ENCODE measurements at regions not wholly inside any gene's neighbourhood (a gene's known extent, or its start where the extent isn't known, plus 50 kb on each side); places are given as distances from the start of the nearest gene placed in this dataset.

DNA sequence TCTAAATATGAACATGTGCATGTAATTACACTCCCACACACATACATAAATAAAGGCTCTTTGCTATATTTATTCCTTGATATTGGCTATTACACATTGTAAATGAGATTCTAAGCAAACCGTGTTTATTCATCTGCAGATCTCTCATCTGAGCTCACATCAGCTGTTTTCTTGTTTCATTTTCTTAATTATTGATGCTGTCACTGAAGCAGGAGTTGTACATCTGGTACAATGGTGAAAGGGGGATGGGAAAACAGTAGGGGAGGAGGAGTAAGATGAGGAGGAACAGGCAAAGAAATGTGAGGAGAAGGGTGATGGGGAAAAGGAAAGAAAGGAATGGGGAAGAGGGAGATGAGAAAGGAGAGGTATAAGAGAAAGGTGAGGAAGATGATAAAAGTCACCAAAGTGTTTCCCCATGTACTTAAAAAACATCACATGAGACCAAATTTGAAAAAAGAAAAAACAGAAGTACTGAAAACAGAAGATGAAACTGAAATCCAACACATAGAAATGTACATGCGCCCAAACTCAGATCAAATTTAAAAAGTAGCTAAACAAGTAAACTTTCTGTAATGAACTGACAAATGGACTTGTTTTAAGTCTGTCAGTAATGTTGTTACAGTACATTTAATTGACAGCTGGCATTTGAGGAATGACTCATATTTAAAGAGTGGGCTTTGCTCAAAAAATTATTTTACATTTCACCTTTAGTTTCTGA is 472.2 kb downstream of the ARL4A start:
- Histone ChIP-seq H3K27ac (ENCODE audit: low read length) (no peak overlapping the region), H3K79me2 (ENCODE audit: low read length) (no peaks in the 10 kb centered on the region), H3K4me3 (ENCODE audit: low read length) (no peak overlapping the region), H3K9me2 (replicated peaks; ENCODE audit: insufficient read depth, low read length) (no peaks in the 10 kb centered on the region), H3K4me2 (ENCODE audit: low read depth, low read length, poor library complexity, severe bottlenecking) (no peak overlapping the region), H3K27me3 (ENCODE audit: low read length) (no peaks in the 10 kb centered on the region), H4K20me1 (ENCODE audit: insufficient read depth, low read depth, low read length) (no peaks in the 10 kb centered on the region), H3K9ac (ENCODE audit: low read length) (no peak overlapping the region), H2AFZ (ENCODE audit: low read length) (no peak overlapping the region), H3K4me1 (ENCODE audit: low read length) (no peaks in the 10 kb centered on the region), H3K36me3 (ENCODE audit: insufficient read depth, low read length) (no peaks in the 10 kb centered on the region), H3K9me3 (ENCODE audit: low read length) (no peaks in the 10 kb centered on the region)
- DNase-seq = no peak

DNA sequence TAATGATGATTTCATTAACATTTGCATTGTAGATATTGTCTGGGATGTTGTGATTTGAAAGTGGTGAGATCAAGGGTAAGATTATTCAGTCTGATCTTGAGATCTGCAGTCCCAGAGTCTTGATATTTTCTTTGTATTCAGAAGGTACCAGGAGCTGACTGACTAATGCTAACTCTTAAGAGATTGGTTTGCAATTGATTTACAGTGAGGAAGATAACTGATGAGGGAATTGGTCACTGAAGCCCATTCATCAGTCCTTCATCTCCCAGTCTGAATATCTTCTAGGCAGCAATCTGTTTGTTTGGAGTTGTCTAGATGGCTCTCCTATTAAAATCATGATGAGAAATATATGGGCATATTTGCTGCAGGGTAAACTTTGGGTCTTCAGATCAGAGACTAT is 473.7 kb downstream of the ARL4A start:
- no peak overlapping the region for H3K9ac ChIP-seq (ENCODE audit: low read length)

DNA sequence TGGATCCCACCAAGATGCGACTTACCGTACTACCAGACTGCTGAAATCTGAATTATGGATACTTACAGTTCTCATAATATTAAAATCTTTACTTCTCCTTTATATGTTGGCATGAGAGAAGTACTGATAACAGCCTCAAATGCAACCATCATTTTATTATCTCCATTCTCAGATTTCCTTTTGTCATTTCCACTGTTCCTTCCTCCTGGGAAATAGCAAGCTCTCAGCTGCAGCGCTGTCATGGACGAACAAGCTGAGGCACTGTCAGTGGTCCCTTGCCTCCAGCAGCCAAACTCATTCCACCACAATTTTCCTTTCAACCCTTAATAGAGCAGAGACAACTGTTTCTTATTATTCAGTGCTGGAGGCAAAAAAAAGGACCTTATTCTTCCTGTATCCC is 478.4 kb downstream of the ARL4A start:
- no peaks in the 10 kb centered on the region for H3K9me2 ChIP-seq (replicated peaks; ENCODE audit: insufficient read depth, low read length)
- no peaks in the 10 kb centered on the region for H3K79me2 ChIP-seq (ENCODE audit: low read length)
- no peak for DNase-seq
- H3K4me3 ChIP-seq (ENCODE audit: low read length) = no peak overlapping the region
- H3K9me3 ChIP-seq (ENCODE audit: low read length) = no peaks in the 10 kb centered on the region
- no peaks in the 10 kb centered on the region for H3K36me3 ChIP-seq (ENCODE audit: insufficient read depth, low read length)
- no peak overlapping the region for H3K27ac ChIP-seq (ENCODE audit: low read length)
- H3K9ac ChIP-seq (ENCODE audit: low read length) = no peak overlapping the region
- H3K4me1 ChIP-seq (ENCODE audit: low read length) = no peaks in the 10 kb centered on the region
- no peak overlapping the region for H2AFZ ChIP-seq (ENCODE audit: low read length)
- no peaks in the 10 kb centered on the region for H4K20me1 ChIP-seq (ENCODE audit: insufficient read depth, low read depth, low read length)
- H3K4me2 ChIP-seq (ENCODE audit: low read depth, low read length, poor library complexity, severe bottlenecking) = no peak overlapping the region
- H3K27me3 ChIP-seq (ENCODE audit: low read length) = no peaks in the 10 kb centered on the region

More for the DNA sequence above, 473.7 kb downstream of the ARL4A start:
- no peak overlapping the region for H3K27ac ChIP-seq (ENCODE audit: low read length)
- no peak overlapping the region for H3K4me3 ChIP-seq (ENCODE audit: low read length)
- no peaks in the 10 kb centered on the region for H3K4me1 ChIP-seq (ENCODE audit: low read length)
- no peak for DNase-seq
- H3K9me3 ChIP-seq (ENCODE audit: low read length) = no peaks in the 10 kb centered on the region
- no peaks in the 10 kb centered on the region for H3K9me2 ChIP-seq (replicated peaks; ENCODE audit: insufficient read depth, low read length)
- no peak overlapping the region for H3K4me2 ChIP-seq (ENCODE audit: low read depth, low read length, poor library complexity, severe bottlenecking)
- H4K20me1 ChIP-seq (ENCODE audit: insufficient read depth, low read depth, low read length) = no peaks in the 10 kb centered on the region
- no peaks in the 10 kb centered on the region for H3K36me3 ChIP-seq (ENCODE audit: insufficient read depth, low read length)
- no peak overlapping the region for H2AFZ ChIP-seq (ENCODE audit: low read length)
- no peaks in the 10 kb centered on the region for H3K27me3 ChIP-seq (ENCODE audit: low read length)
- no peaks in the 10 kb centered on the region for H3K79me2 ChIP-seq (ENCODE audit: low read length)

DNA sequence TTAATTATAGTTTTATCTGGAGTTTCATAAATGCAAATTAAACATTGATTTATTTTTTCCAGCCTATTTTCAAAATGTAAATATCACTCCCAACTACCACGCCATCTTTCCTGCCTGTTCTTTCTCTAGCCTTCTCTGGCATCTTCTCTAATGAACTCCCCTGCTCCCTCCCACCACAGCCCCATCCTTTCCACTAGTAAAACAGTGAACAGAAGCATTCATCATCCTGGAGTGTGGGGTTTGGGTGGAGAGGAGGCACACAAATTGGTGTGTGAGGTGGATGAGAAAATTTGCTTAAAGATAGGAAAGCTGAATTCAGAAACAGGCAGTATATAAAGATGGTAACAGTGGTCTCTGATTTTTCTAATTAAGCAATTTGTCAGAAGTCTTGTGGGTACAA is 479.4 kb downstream of the ARL4A start:
- H3K27me3 ChIP-seq (ENCODE audit: low read length) = no peaks in the 10 kb centered on the region
- H3K27ac ChIP-seq (ENCODE audit: low read length) = no peak overlapping the region
- H3K36me3 ChIP-seq (ENCODE audit: insufficient read depth, low read length) = no peaks in the 10 kb centered on the region
- H3K9ac ChIP-seq (ENCODE audit: low read length) = no peak overlapping the region
- DNase-seq = no peak
- H3K79me2 ChIP-seq (ENCODE audit: low read length) = no peaks in the 10 kb centered on the region
- H4K20me1 ChIP-seq (ENCODE audit: insufficient read depth, low read depth, low read length) = no peaks in the 10 kb centered on the region
- H3K9me3 ChIP-seq (ENCODE audit: low read length) = no peaks in the 10 kb centered on the region
- no peak overlapping the region for H2AFZ ChIP-seq (ENCODE audit: low read length)
- no peak overlapping the region for H3K4me3 ChIP-seq (ENCODE audit: low read length)
- no peaks in the 10 kb centered on the region for H3K9me2 ChIP-seq (replicated peaks; ENCODE audit: insufficient read depth, low read length)
- H3K4me2 ChIP-seq (ENCODE audit: low read depth, low read length, poor library complexity, severe bottlenecking) = no peak overlapping the region
- H3K4me1 ChIP-seq (ENCODE audit: low read length) = no peaks in the 10 kb centered on the region

DNA sequence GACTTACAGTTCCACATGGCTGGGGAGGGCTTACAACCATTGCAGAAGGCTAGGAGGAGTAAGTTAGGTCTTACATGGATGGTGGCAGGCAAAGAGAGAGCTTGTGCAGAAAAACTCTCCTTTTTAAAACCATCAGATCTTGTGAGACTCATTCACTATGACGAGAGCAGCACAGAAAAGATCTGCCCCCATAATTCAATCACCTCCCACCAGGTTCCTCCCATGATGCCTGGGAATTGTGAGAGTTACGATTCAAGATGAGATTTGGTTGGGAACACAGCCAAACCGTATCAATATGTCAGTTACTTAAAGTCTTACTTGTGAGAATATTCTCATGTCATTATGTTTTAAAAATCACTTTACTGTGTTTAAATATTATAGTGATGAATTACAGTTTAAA is 481.9 kb downstream of the ARL4A start:
- H3K9me3 ChIP-seq (ENCODE audit: low read length) = no peaks in the 10 kb centered on the region
- no peaks in the 10 kb centered on the region for H3K27me3 ChIP-seq (ENCODE audit: low read length)
- H4K20me1 ChIP-seq (ENCODE audit: insufficient read depth, low read depth, low read length) = no peaks in the 10 kb centered on the region
- no peak overlapping the region for H3K4me2 ChIP-seq (ENCODE audit: low read depth, low read length, poor library complexity, severe bottlenecking)
- no peak overlapping the region for H3K9ac ChIP-seq (ENCODE audit: low read length)
- no peaks in the 10 kb centered on the region for H3K9me2 ChIP-seq (replicated peaks; ENCODE audit: insufficient read depth, low read length)
- H3K4me1 ChIP-seq (ENCODE audit: low read length) = no peaks in the 10 kb centered on the region
- no peak for DNase-seq
- no peaks in the 10 kb centered on the region for H3K79me2 ChIP-seq (ENCODE audit: low read length)
- H2AFZ ChIP-seq (ENCODE audit: low read length) = no peak overlapping the region
- H3K4me3 ChIP-seq (ENCODE audit: low read length) = no peak overlapping the region
- H3K27ac ChIP-seq (ENCODE audit: low read length) = no peak overlapping the region
- no peaks in the 10 kb centered on the region for H3K36me3 ChIP-seq (ENCODE audit: insufficient read depth, low read length)

DNA sequence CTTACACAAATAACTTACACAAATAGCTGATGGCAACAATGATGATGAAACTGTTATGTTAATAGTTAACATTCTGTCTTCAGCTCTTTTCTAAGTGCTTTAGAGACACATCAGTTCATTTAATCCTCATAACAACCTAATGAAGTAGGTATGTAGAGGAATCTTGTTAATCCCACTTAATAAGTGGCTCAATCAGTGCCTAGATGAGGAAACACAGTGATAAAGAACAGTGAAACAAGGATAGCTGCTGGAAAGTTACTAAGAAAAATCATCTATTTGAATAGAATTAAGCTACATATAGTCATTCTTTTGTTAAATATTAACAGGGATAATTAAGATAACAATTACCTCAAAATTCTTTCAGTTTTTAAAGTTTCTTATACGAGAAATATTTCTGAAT is 487.6 kb downstream of the ARL4A start:
- Histone ChIP-seq H3K4me2 (ENCODE audit: low read depth, low read length, poor library complexity, severe bottlenecking) (no peak overlapping the region), H3K36me3 (ENCODE audit: insufficient read depth, low read length) (no peaks in the 10 kb centered on the region), H2AFZ (ENCODE audit: low read length) (no peak overlapping the region), H4K20me1 (ENCODE audit: insufficient read depth, low read depth, low read length) (no peaks in the 10 kb centered on the region), H3K27ac (ENCODE audit: low read length) (no peak overlapping the region), H3K27me3 (ENCODE audit: low read length) (no peaks in the 10 kb centered on the region), H3K79me2 (ENCODE audit: low read length) (no peaks in the 10 kb centered on the region), H3K9me3 (ENCODE audit: low read length) (no peaks in the 10 kb centered on the region), H3K4me1 (ENCODE audit: low read length) (no peaks in the 10 kb centered on the region), H3K4me3 (ENCODE audit: low read length) (no peak overlapping the region), H3K9ac (ENCODE audit: low read length) (no peak overlapping the region), H3K9me2 (replicated peaks; ENCODE audit: insufficient read depth, low read length) (no peaks in the 10 kb centered on the region)
- no peak for DNase-seq

DNA sequence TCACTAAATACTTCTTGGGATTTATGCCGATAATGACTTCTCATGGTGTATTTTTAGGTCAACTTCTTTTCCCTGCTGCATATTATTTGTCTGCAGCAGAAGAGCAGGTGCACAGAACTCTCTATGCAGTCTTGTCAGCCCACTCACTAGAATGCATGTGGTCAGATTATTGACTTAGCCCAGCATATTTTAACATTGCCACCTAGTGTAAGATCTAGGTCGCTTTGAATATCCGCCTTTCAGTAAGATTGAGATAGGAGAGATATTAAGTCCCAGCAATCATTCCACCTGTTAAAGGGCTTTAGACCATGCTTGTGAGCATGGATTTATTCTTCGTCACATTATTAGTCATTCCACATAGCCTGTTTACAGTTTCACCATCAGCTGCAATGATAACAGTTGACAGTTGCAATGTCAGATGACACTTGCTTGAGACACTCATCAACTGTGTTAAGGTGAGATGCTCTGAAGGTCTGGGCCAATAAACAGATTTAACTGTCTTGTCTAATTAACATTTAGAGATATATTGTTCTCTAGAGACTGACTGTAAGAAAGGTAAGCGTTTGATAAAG is 491.7 kb downstream of the ARL4A start:
- Histone ChIP-seq H3K79me2 (ENCODE audit: low read length) (no peaks in the 10 kb centered on the region), H3K9me3 (ENCODE audit: low read length) (no peaks in the 10 kb centered on the region), H3K4me1 (ENCODE audit: low read length) (no peaks in the 10 kb centered on the region), H3K9me2 (replicated peaks; ENCODE audit: insufficient read depth, low read length) (no peaks in the 10 kb centered on the region), H2AFZ (ENCODE audit: low read length) (no peak overlapping the region), H3K4me2 (ENCODE audit: low read depth, low read length, poor library complexity, severe bottlenecking) (no peak overlapping the region), H3K27ac (ENCODE audit: low read length) (no peak overlapping the region), H3K36me3 (ENCODE audit: insufficient read depth, low read length) (no peaks in the 10 kb centered on the region), H3K9ac (ENCODE audit: low read length) (no peak overlapping the region), H3K27me3 (ENCODE audit: low read length) (no peaks in the 10 kb centered on the region), H3K4me3 (ENCODE audit: low read length) (no peak overlapping the region), H4K20me1 (ENCODE audit: insufficient read depth, low read depth, low read length) (no peaks in the 10 kb centered on the region)
- no peak for DNase-seq

DNA sequence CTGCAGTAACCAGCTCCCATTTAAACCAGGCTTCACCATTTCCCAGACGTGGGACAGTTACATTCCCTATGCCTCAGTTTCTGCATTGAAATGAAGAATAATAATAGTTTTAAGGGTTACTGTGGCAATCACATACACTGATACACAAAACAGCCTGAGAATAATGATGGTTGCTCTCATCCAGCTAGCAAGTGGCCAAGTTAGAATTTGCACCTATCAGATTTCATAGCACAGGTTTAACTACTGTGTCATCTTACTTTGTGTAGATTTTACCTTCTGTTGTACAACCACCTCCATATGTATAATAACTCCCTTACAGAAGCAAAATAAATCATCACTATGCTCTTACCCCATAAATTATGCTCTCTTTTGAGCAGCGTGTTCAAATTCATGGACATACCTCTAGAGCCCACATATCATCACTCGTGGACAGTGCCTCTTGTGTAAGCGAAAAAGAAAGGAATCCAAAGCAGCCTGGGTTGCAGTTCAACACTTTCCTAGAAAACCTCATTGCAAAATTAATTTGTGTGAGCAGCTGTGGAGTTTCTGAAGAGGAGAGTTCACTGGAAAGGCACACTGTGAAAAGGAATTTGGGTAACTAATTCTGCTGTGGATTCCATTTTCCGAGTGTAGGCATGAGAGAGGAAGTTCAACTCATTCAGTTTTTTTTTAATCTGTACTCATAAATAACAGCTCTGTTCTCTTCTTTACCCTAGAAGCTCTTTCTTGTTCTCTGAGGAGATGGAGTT is 492.5 kb downstream of the ARL4A start:
- Histone ChIP-seq H3K9ac (ENCODE audit: low read length) (no peak overlapping the region), H3K4me3 (ENCODE audit: low read length) (no peak overlapping the region), H3K4me1 (ENCODE audit: low read length) (no peaks in the 10 kb centered on the region), H2AFZ (ENCODE audit: low read length) (no peak overlapping the region), H4K20me1 (ENCODE audit: insufficient read depth, low read depth, low read length) (no peaks in the 10 kb centered on the region), H3K79me2 (ENCODE audit: low read length) (no peaks in the 10 kb centered on the region), H3K4me2 (ENCODE audit: low read depth, low read length, poor library complexity, severe bottlenecking) (no peak overlapping the region), H3K9me2 (replicated peaks; ENCODE audit: insufficient read depth, low read length) (no peaks in the 10 kb centered on the region), H3K36me3 (ENCODE audit: insufficient read depth, low read length) (no peaks in the 10 kb centered on the region), H3K27ac (ENCODE audit: low read length) (no peak overlapping the region), H3K27me3 (ENCODE audit: low read length) (no peaks in the 10 kb centered on the region), H3K9me3 (ENCODE audit: low read length) (no peaks in the 10 kb centered on the region)
- DNase-seq = no peak
